Astrocyte of the cerebellum (primary cell): ENCODE measurements at regions not wholly inside any gene's neighbourhood (a gene's known extent, or its start where the extent isn't known, plus 50 kb on each side); places are given as distances from the start of the nearest gene placed in this dataset.

Experiments
- DNase-seq: peaks from one replicate; pipeline ENCODE4 v3.0.0-alpha.2; 2011; ENCODE audit warnings: low read depth
- H3K4me3 ChIP-seq: 2 replicates; pipeline ENCODE4 v1.5.1; 2011; ENCODE audit warnings: mild to moderate bottlenecking, low read depth, low read length, moderate library complexity
- in situ Hi-C: cut with HindIII; loops from 2 replicates; pipeline ENCODE4 v1.10.0; 2017; ENCODE audit warnings: low sequenced_read_pairs
- TF ChIP-seq, protein P1 (sequence below): IDR thresholded peaks from 2 replicates; pipeline ENCODE4 v1.5.1; 2012; ENCODE audit warnings: low read length, low read depth, moderate library complexity, mild to moderate bottlenecking; ENCODE audit errors: missing control alignments

DNA sequence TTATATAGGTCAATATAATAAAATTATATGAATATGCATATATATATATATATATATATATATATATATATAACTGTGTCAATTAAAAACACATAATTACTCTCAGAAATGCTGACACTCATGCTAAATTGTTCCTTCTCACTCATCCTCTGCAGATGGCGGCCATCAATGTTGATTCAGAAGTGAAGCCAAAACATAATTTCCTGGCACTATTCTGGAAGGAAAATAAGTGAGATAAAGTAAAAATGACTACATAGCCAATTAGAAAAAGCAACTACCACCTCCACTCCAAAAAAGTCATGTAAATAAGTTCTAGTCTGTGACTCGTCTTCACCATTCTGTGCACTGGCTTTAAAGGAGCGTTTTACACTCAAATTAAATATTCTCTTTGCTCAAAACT lies 423.3 kb downstream of the EFNB2 start:
- TF ChIP-seq, protein P1, sequence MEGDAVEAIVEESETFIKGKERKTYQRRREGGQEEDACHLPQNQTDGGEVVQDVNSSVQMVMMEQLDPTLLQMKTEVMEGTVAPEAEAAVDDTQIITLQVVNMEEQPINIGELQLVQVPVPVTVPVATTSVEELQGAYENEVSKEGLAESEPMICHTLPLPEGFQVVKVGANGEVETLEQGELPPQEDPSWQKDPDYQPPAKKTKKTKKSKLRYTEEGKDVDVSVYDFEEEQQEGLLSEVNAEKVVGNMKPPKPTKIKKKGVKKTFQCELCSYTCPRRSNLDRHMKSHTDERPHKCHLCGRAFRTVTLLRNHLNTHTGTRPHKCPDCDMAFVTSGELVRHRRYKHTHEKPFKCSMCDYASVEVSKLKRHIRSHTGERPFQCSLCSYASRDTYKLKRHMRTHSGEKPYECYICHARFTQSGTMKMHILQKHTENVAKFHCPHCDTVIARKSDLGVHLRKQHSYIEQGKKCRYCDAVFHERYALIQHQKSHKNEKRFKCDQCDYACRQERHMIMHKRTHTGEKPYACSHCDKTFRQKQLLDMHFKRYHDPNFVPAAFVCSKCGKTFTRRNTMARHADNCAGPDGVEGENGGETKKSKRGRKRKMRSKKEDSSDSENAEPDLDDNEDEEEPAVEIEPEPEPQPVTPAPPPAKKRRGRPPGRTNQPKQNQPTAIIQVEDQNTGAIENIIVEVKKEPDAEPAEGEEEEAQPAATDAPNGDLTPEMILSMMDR = no peak
- no peak overlapping the region for H3K4me3 ChIP-seq
- no peak for DNase-seq
- in situ Hi-C loops = no loop called here

DNA sequence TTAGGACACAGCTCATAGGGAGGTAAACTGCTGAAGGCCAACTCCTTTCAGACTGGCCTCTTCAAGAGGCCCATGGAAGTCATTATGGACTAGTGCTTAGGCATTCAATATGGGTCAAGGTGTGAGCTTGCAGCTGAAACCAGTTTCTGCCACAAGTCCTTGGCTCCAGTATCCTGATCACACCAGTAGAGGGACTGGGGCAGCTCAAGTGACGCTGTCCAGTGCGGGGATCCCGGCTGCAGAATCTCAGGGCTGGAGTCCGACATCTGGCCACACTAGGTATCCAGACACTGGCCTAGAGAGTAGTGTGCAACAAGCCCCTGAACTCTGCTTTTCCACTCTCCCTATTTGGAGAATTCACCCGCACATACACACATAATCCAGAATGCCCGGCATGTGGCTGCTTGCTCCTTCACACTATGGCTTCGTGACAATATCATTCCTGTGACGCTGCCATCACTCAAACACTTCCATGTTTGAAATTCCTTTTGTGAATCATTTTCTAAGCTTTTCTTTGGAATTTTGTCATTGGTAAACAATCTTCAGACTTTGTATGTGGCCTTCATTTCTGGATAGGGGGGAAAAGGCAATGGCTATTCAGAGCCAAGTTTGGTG lies 425.1 kb downstream of the EFNB2 start:
- TF ChIP-seq, protein P1 = no peak
- in situ Hi-C loops = no loop called here
- DNase-seq = no peak
- H3K4me3 ChIP-seq = no peak overlapping the region

DNA sequence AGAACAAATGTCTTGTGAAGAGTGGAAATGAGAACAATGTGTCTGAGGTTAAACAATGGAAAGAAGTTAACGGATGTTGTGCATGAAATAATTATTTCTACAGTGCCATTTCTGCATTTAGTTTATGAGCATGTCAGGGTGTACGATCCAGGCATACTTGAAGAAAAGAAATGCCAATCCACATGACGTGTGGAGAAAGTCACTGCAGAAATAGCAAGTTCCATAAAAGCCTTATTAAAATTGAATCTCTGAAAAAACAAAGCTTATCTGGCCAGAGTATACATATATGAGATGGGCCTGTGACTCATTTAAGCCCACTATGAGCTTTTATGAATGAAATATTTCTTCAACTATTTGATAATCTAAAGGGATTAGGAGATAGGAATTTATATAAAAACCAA lies 426.1 kb downstream of the EFNB2 start:
- no peak for DNase-seq
- TF ChIP-seq, protein P1 = no peak
- no peak overlapping the region for H3K4me3 ChIP-seq
- in situ Hi-C loops = no loop called here

DNA sequence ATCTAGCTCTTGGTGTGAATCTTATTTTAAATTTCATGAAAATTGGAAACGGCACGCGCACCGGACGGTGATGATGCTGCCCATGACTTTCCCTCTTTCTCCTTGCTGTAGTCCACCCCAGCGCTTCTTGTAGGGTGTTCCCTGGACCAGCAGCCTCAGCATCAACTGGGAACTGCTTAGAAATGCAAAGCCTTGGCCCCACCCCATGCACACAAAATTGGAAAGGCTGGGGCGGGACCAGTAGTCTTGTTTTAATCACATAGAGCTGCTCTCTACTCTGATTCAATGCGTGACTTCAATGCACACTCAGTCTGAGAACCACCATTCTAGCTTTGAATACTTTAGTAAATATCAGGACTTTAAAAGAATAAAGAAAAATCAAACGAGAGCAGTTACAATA lies 427.1 kb downstream of the EFNB2 start:
- in situ Hi-C loops = no loop called here
- no peak overlapping the region for H3K4me3 ChIP-seq
- TF ChIP-seq, protein P1 = no peak
- no peak for DNase-seq

DNA sequence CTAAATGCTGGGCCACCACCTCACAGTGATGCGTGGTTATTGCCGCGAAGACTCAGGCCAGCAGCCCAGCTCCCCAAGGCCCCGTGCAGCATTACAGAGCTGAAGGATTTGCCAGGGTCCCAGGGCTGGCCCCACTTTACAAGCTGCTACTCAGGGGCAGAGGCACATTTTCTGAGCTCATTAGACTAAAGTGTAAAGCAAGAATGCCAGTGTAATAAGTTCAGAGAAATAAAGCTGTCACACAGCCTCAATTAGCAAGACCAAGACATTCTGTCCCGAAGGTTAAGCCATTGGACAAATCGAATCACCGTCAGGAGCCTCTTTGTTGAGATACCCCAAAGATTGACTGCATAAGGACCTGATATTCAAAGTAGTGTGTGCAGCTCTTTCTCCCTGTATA lies 428.4 kb downstream of the EFNB2 start:
- DNase-seq = no peak
- no peak overlapping the region for H3K4me3 ChIP-seq
- in situ Hi-C loops = no loop called here
- TF ChIP-seq, protein P1 = no peak

DNA sequence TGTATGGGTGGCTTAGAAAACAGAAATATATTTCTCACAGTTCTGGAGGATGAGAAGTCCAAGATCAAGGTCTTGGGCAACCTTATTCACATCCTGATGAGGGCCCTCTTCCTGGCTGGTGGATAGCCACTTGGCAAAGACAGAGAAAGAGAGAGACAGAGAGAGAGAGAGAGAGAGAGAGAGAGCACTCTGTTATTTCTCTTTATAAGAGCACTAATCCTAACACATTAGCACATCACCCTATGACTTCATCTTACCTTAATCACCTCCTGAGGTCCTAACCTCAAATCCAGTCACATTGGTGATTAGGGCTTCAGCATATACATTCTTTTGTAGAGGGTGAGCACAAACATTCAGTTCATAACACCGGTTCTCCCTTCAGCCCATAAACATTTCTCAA lies 430.3 kb downstream of the EFNB2 start:
- no peak for DNase-seq
- TF ChIP-seq, protein P1 = no peak
- no peak overlapping the region for H3K4me3 ChIP-seq
- in situ Hi-C loops = no loop called here
